HG03565 (cell line): ENCODE measurements at regions not wholly inside any gene's neighbourhood (a gene's known extent, or its start where the extent isn't known, plus 50 kb on each side); places are given as distances from the start of the nearest gene placed in this dataset.

Experiments used
- ATAC-seq: cut with Tn5 transposase; IDR thresholded peaks from one replicate; pipeline ENCODE4 v1.9.1; 2021; ENCODE audit warnings: mild to moderate bottlenecking, moderate library complexity; ENCODE audit not compliant: unreplicated experiment

- no peak for ATAC-seq
These were observed 50.3 kb upstream of the DPH6 start for GRCh38 chr15:35596285-35596684.

- ATAC-seq = no peak
These were observed 56.9 kb upstream of the DPH6 start for GRCh38 chr15:35602836-35603235.

GRCh38 chr15:35603301-35603700 lies 57.3 kb upstream of the DPH6 start:
- ATAC-seq = peak; percentile 70

GRCh38 chr15:35603856-35604255 lies 57.9 kb upstream of the DPH6 start:
- no peak for ATAC-seq

GRCh38 chr15:35605764-35606449 lies 59.9 kb upstream of the DPH6 start:
- ATAC-seq = no peak

- ATAC-seq = no peak
These were observed 60.5 kb upstream of the DPH6 start for GRCh38 chr15:35606450-35606779.

- ATAC-seq = no peak
These were observed 70.7 kb upstream of the DPH6 start for GRCh38 chr15:35616498-35617271.

GRCh38 chr15:35618260-35619188 lies 72.6 kb upstream of the DPH6 start:
- ATAC-seq = no peak

GRCh38 chr15:35622641-35623340 lies 76.8 kb upstream of the DPH6 start:
- ATAC-seq = no peak

- ATAC-seq = no peak
These were observed 78.9 kb upstream of the DPH6 start for GRCh38 chr15:35624881-35625280.

- no peak for ATAC-seq
These were observed 80.8 kb upstream of the DPH6 start for GRCh38 chr15:35626571-35627318.

GRCh38 chr15:35627696-35628095 lies 81.7 kb upstream of the DPH6 start:
- no peak for ATAC-seq

GRCh38 chr15:35629766-35630165 lies 83.8 kb upstream of the DPH6 start:
- no peak for ATAC-seq

- no peak for ATAC-seq
These were observed 84.6 kb upstream of the DPH6 start for GRCh38 chr15:35630532-35630931.

GRCh38 chr15:35630985-35631384 lies 85.0 kb upstream of the DPH6 start:
- no peak for ATAC-seq

- no peak for ATAC-seq
These were observed 87.7 kb upstream of the DPH6 start for GRCh38 chr15:35633677-35634076.

GRCh38 chr15:35646790-35647189 lies 100.8 kb upstream of the DPH6 start:
- no peak for ATAC-seq

GRCh38 chr15:35647303-35647702 lies 101.3 kb upstream of the DPH6 start:
- ATAC-seq = no peak

GRCh38 chr15:35648941-35649340 lies 103.0 kb upstream of the DPH6 start:
- ATAC-seq = no peak

GRCh38 chr15:35649575-35649974 lies 103.6 kb upstream of the DPH6 start:
- ATAC-seq = no peak
